K562 (cell line): ENCODE measurements at regions not wholly inside any gene's neighbourhood (a gene's known extent, or its start where the extent isn't known, plus 50 kb on each side); places are given as distances from the start of the nearest gene placed in this dataset.

Experiments used
- ARID4B ChIP-seq: sonication (generic); formaldehyde crosslinking; IDR thresholded peaks from 2 replicates; pipeline ENCODE4 v1.8.0; 2022; ENCODE audit warnings: mild to moderate bottlenecking, missing genetic modification reagents
- CTCF ChIP-seq, 3 experiments: IDR thresholded peaks in 2 of 3; conservative IDR thresholded peaks in 1 of 3; 2 replicates each; pipeline ENCODE4 v1.5.1; 2011 to 2012; ENCODE audit warnings: low read length in 3 of 3, mild to moderate bottlenecking in 3 of 3, control low read depth in 2 of 3, improper control_type of control experiment in 1 of 3, inconsistent platforms in 1 of 3, low read depth in 1 of 3, mixed read lengths in 1 of 3, moderate library complexity in 1 of 3; ENCODE audit not compliant: insufficient read depth in 2 of 3
- FOSL1 ChIP-seq: fragments of 200-800 bp; sonication (Bioruptor generic); conservative IDR thresholded peaks from 2 replicates; pipeline ENCODE4 v1.6.1; 2016; ENCODE audit warnings: missing genetic modification characterization, missing compliant biosample characterization
- GABPB2 ChIP-seq: fragments of 250-450 bp; sonication (Bioruptor Pico); conservative IDR thresholded peaks from 2 replicates; pipeline ENCODE4 v1.5.1; 2021; ENCODE audit warnings: mild to moderate bottlenecking
- GATA2 ChIP-seq: sonication (generic); formaldehyde crosslinking; IDR thresholded peaks from 2 replicates; pipeline ENCODE4 v1.4.0; 2020; ENCODE audit warnings: mild to moderate bottlenecking, missing genetic modification reagents
- HNRNPLL ChIP-seq: fragments of 200-400 bp; formaldehyde crosslinking; IDR thresholded peaks from 2 replicates; pipeline ENCODE4 v1.6.1; 2017; ENCODE audit warnings: low read length, low read depth, mild to moderate bottlenecking; ENCODE audit not compliant: poor library complexity, severe bottlenecking
- NFYB ChIP-seq: IDR thresholded peaks from 2 replicates; pipeline ENCODE4 v1.6.1; 2011; ENCODE audit warnings: mild to moderate bottlenecking, moderate library complexity; ENCODE audit not compliant: insufficient read length; ENCODE audit errors: extremely low read depth
- TRIM24 ChIP-seq, 2 experiments: fragments of 450-650 bp; IDR thresholded peaks; 2 replicates each; pipeline ENCODE4 v1.6.1; 2016
- U2AF2 ChIP-seq: fragments of 200-400 bp; formaldehyde crosslinking; optimal IDR thresholded peaks from 2 replicates; pipeline ENCODE3; 2017; ENCODE audit warnings: low read depth, mild to moderate bottlenecking, low read length
- YY1 ChIP-seq, 3 experiments: IDR thresholded peaks; 2 replicates each; pipeline ENCODE4 v1.6.1; 2011; ENCODE audit warnings: low read length in 2 of 3, mild to moderate bottlenecking in 2 of 3, moderate library complexity in 2 of 3, borderline replicate concordance in 1 of 3, control low read depth in 1 of 3, low read depth in 1 of 3; ENCODE audit not compliant: insufficient read depth in 3 of 3, insufficient replicate concordance in 2 of 3, control insufficient read depth in 1 of 3, insufficient read length in 1 of 3; ENCODE audit errors: extremely low read depth in 1 of 3
- ZHX1 ChIP-seq: fragments of 150-350 bp; conservative IDR thresholded peaks from 2 replicates; pipeline ENCODE4 v1.6.1; 2014; ENCODE audit warnings: low read length
- ZNF232 ChIP-seq: sonication (generic); formaldehyde crosslinking; IDR thresholded peaks from 2 replicates; pipeline ENCODE4 v1.8.0; 2022; ENCODE audit warnings: mild to moderate bottlenecking, missing genetic modification reagents
- TF ChIP-seq, protein P1 (sequence below): sonication (generic); formaldehyde crosslinking; IDR thresholded peaks from 2 replicates; pipeline ENCODE4 v1.9.0; 2022; ENCODE audit warnings: mild to moderate bottlenecking, missing genetic modification reagents

DNA sequence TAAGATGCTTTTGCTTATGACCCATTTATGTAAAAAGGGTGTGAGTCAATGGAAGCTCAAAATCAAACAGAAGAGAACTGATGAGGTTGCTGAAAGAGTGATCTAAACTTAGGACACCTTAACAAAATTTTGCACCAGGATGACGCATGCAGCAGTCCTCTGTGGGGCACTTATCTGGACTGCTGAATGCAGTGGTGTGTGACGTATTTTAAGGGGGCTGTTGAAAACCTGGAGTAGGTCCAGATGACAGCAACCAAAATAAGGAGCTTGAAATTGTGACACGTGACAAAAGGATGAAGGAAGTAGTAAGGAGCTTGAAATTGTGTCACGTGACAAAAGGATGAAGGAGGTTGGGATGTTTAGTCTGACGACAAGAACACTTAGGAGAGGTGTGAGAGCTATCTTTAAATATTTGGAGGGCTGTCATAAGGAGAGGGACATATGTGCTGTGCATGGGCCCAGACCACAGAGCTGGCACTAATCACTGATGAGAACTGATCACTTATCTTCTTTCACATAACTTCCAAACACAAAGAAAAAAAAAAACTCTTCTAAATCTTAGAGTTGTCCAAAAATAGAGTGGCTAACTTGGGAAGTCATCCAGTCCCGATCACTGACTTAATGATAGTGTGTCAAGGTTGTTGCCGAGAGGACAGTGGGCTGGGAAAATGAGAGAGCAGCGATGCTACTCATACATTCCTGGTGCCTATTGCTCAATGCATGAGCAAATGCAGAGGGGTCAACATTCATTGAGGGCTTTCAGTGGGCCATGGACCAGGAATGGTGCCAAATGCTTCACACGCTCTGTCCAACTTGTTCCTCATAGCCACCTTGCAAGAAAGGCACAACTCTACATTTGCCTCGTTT is 264.2 kb upstream of the ZFHX3 start:
- TF ChIP-seq HNRNPLL (no peak), CTCF (IDR thresholded peaks at IDR 0.05 in 2 of 3, conservative IDR thresholded peaks at IDR 0.05 in 1 of 3; ENCODE audit: insufficient read depth in 2 of 3, low read depth in 1 of 3, low read length in 3 of 3) (no peak), YY1 (IDR thresholded peaks at IDR 0.05; ENCODE audit: borderline replicate concordance in 1 of 3, control insufficient read depth in 1 of 3, extremely low read depth in 1 of 3, insufficient read depth in 3 of 3, insufficient read length in 1 of 3, insufficient replicate concordance in 2 of 3, low read depth in 1 of 3, low read length in 2 of 3) (no peak), ZHX1 (no peak), TRIM24 (IDR thresholded peaks at IDR 0.05) (no peak), NFYB (no peak), ARID4B (no peak), U2AF2 (no peak), ZNF232 (no peak), GATA2 (CRISPR knock-in tag) (no peak), GABPB2 (no peak), FOSL1 (no peak)
- TF ChIP-seq, protein P1, sequence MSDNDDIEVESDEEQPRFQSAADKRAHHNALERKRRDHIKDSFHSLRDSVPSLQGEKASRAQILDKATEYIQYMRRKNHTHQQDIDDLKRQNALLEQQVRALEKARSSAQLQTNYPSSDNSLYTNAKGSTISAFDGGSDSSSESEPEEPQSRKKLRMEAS (CRISPR knock-in tag), result no peak
